H9 (cell line): ENCODE measurements at regions not wholly inside any gene's neighbourhood (a gene's known extent, or its start where the extent isn't known, plus 50 kb on each side); places are given as distances from the start of the nearest gene placed in this dataset.

Experiments used
- DNase-seq: peaks from one replicate; pipeline ENCODE4 v3.0.0-alpha.2; 2017
- H2AFZ ChIP-seq: one replicate; pipeline ENCODE4 v1.6.1; 2013; ENCODE audit warnings: mild to moderate bottlenecking, low read length, control low read depth, moderate library complexity
- H2AK5ac ChIP-seq: 2 replicates; pipeline ENCODE4 v1.6.1; 2013; ENCODE audit warnings: low read length, control low read depth, mixed read lengths; ENCODE audit not compliant: insufficient read length
- H2BK120ac ChIP-seq: one replicate; pipeline ENCODE4 v1.6.1; 2013; ENCODE audit warnings: low read depth, mild to moderate bottlenecking, low read length, control low read depth, inconsistent platforms; ENCODE audit not compliant: poor library complexity, severe bottlenecking
- H2BK12ac ChIP-seq: 2 replicates; pipeline ENCODE4 v1.6.1; 2013; ENCODE audit warnings: low read length, control low read depth, mixed read lengths, low read depth; ENCODE audit not compliant: insufficient read length
- H2BK15ac ChIP-seq: 2 replicates; pipeline ENCODE4 v1.6.1; 2013; ENCODE audit warnings: low read depth, low read length, control low read depth
- H2BK20ac ChIP-seq: one replicate; pipeline ENCODE4 v1.6.1; 2013; ENCODE audit warnings: low read depth, mild to moderate bottlenecking, low read length, control low read depth, inconsistent platforms; ENCODE audit not compliant: poor library complexity, severe bottlenecking
- H2BK5ac ChIP-seq: 2 replicates; pipeline ENCODE4 v1.6.1; 2013; ENCODE audit warnings: low read length, control low read depth, mixed read lengths; ENCODE audit not compliant: insufficient read length
- H3K14ac ChIP-seq: 2 replicates; pipeline ENCODE4 v1.6.1; 2013; ENCODE audit warnings: low read length, control low read depth; ENCODE audit not compliant: insufficient read depth
- H3K18ac ChIP-seq: 2 replicates; pipeline ENCODE4 v1.6.1; 2013; ENCODE audit warnings: low read depth, mild to moderate bottlenecking, mixed read lengths, low read length, control low read depth; ENCODE audit not compliant: insufficient read length
- H3K23ac ChIP-seq: 2 replicates; pipeline ENCODE4 v1.6.1; 2013; ENCODE audit warnings: low read length, control low read depth, mixed read lengths, low read depth; ENCODE audit not compliant: insufficient read length
- H3K23me2 ChIP-seq: 2 replicates; pipeline ENCODE4 v1.6.1; 2013; ENCODE audit warnings: low read depth, mild to moderate bottlenecking, mixed read lengths, low read length, control low read depth; ENCODE audit not compliant: insufficient read length, poor library complexity, severe bottlenecking
- H3K27ac ChIP-seq: 2 replicates; pipeline ENCODE4 v1.5.1; 2013; ENCODE audit warnings: low read length, control low read depth, mixed read lengths, low read depth; ENCODE audit not compliant: insufficient read length
- H3K27me3 ChIP-seq: 2 replicates; pipeline ENCODE4 v1.6.1; 2013; ENCODE audit warnings: low read length, control low read depth, inconsistent platforms; ENCODE audit not compliant: insufficient read depth
- H3K4ac ChIP-seq: 2 replicates; pipeline ENCODE4 v1.6.1; 2013; ENCODE audit warnings: low read depth, mild to moderate bottlenecking, control low read depth, inconsistent platforms, low read length, moderate library complexity
- H3K4me1 ChIP-seq: 2 replicates; pipeline ENCODE4 v1.6.1; 2013; ENCODE audit warnings: low read length, control low read depth, inconsistent platforms; ENCODE audit not compliant: insufficient read depth
- H3K4me2 ChIP-seq: 2 replicates; pipeline ENCODE4 v1.6.1; 2013; ENCODE audit warnings: low read length, control low read depth, mixed read lengths; ENCODE audit not compliant: insufficient read length, insufficient read depth
- H3K56ac ChIP-seq: 2 replicates; pipeline ENCODE4 v1.6.1; 2013; ENCODE audit warnings: low read depth, mild to moderate bottlenecking, mixed read lengths, low read length, control low read depth; ENCODE audit not compliant: insufficient read length
- H3K79me1 ChIP-seq: 2 replicates; pipeline ENCODE4 v1.6.1; 2013; ENCODE audit warnings: low read depth, mild to moderate bottlenecking, moderate library complexity, low read length, control low read depth, inconsistent platforms; ENCODE audit not compliant: insufficient read depth, poor library complexity, severe bottlenecking
- H3K79me2 ChIP-seq: 2 replicates; pipeline ENCODE4 v1.6.1; 2013; ENCODE audit warnings: low read length, control low read depth, inconsistent platforms; ENCODE audit not compliant: insufficient read depth
- H3K9ac ChIP-seq: 2 replicates; pipeline ENCODE4 v1.6.1; 2013; ENCODE audit warnings: low read length, control low read depth, mixed read lengths; ENCODE audit not compliant: insufficient read length; ENCODE audit errors: extremely low read depth
- H3K9me3 ChIP-seq: one replicate; pipeline ENCODE4 v1.6.1; 2013; ENCODE audit warnings: low read depth, low read length, inconsistent platforms; ENCODE audit not compliant: control insufficient read depth
- H3T11ph ChIP-seq: one replicate; pipeline ENCODE4 v1.6.1; 2013; ENCODE audit warnings: mild to moderate bottlenecking, low read length, control low read depth, inconsistent platforms
- H4K20me1 ChIP-seq: one replicate; pipeline ENCODE4 v1.6.1; 2013; ENCODE audit not compliant: control insufficient read depth, insufficient read length, insufficient read depth
- H4K5ac ChIP-seq: 2 replicates; pipeline ENCODE4 v1.6.1; 2013; ENCODE audit warnings: low read depth, mild to moderate bottlenecking, mixed read lengths, low read length, control low read depth; ENCODE audit not compliant: insufficient read length
- H4K8ac ChIP-seq: replicated peaks from 2 replicates; pipeline ENCODE4 v1.6.1; 2013; ENCODE audit warnings: low read length, control low read depth, mixed read lengths, low read depth; ENCODE audit not compliant: insufficient read length
- H4K91ac ChIP-seq: 2 replicates; pipeline ENCODE4 v1.6.1; 2013; ENCODE audit warnings: low read depth, mild to moderate bottlenecking, moderate library complexity, mixed read lengths, low read length, control low read depth; ENCODE audit not compliant: insufficient read length
- H3K27ac Mint-ChIP-seq, 3 experiments: 2 replicates in 2 of 3; 3 replicates in 1 of 3; pipeline ENCODE4 v1.8.0; 2020 to 2021; ENCODE audit warnings: mixed read lengths in 3 of 3, mild to moderate bottlenecking in 1 of 3, moderate library complexity in 1 of 3
- H3K27me3 Mint-ChIP-seq: 2 replicates; pipeline ENCODE4 v1.8.0; 2021; ENCODE audit warnings: low read depth, mild to moderate bottlenecking, moderate library complexity, mixed read lengths
- H3K36me3 Mint-ChIP-seq, 3 experiments: 2 replicates in 2 of 3; 3 replicates in 1 of 3; pipeline ENCODE4 v1.8.0; 2020 to 2021; ENCODE audit warnings: low read depth in 3 of 3, mixed read lengths in 3 of 3; ENCODE audit not compliant: insufficient read depth in 1 of 3
- H3K4me1 Mint-ChIP-seq, 2 experiments: 2 replicates each; pipeline ENCODE4 v1.8.0; 2020; ENCODE audit warnings: mixed read lengths in 2 of 2
- H3K4me3 Mint-ChIP-seq, 2 experiments: 2 replicates in 1 of 2; 3 replicates in 1 of 2; pipeline ENCODE4 v1.8.0; 2020 to 2021; ENCODE audit warnings: mild to moderate bottlenecking in 2 of 2, mixed read lengths in 2 of 2, moderate library complexity in 1 of 2
- H3K9me3 Mint-ChIP-seq, 2 experiments: 2 replicates in 1 of 2; 3 replicates in 1 of 2; pipeline ENCODE4 v1.8.0; 2020; ENCODE audit warnings: mild to moderate bottlenecking in 2 of 2, mixed read lengths in 2 of 2, moderate library complexity in 1 of 2
- CTCF ChIP-seq: fragments of 200-600 bp; sonication (generic); conservative IDR thresholded peaks from 3 replicates; pipeline ENCODE4 v1.8.0; 2021; ENCODE audit warnings: antibody characterized with exemption, mild to moderate bottlenecking
- WGBS: extraction: QIAGEN DNeasy Blood & Tissue Kit; methylation state at CpG from one replicate; pipeline ENCODE4 v1.1.7; 2013; ENCODE audit warnings: missing lambda C conversion rate, low lambda C conversion rate, mixed read lengths; ENCODE audit not compliant: insufficient read length; ENCODE audit errors: extremely low coverage; 5-methylcytosine and 5-hydroxymethylcytosine counted together

- Histone ChIP-seq H2BK12ac (no peak overlapping the region), H4K91ac (no peak overlapping the region), H3K79me2 (no peaks in the 10 kb centered on the region), H3K4me1 (no peaks in the 10 kb centered on the region), H2AK5ac (no peak overlapping the region), H3K4me2 (no peak overlapping the region), H2BK20ac (no peak overlapping the region), H2BK5ac (no peak overlapping the region), H3K9ac (no peak overlapping the region), H2AFZ (no peak overlapping the region), H4K5ac (no peak overlapping the region), H3K56ac (no peak overlapping the region), H3K27me3 (no peaks in the 10 kb centered on the region), H2BK120ac (no peak overlapping the region), H3K27ac (no peak overlapping the region), H3K4ac (no peak overlapping the region), H2BK15ac (no peak overlapping the region), H3K9me3 (no peaks in the 10 kb centered on the region), H3K18ac (no peak overlapping the region), H3K23ac (no peak overlapping the region), H3K23me2 (no peaks in the 10 kb centered on the region), H4K20me1 (no peaks in the 10 kb centered on the region), H3K79me1 (no peaks in the 10 kb centered on the region), H4K8ac (no peak overlapping the region), H3T11ph (no peak overlapping the region), H3K14ac (no peak overlapping the region)
- Mint-ChIP-seq H3K4me1 (no peaks in the 10 kb centered on the region), H3K36me3 (no peaks in the 10 kb centered on the region), H3K4me3 (no peak overlapping the region), H3K9me3 (no peaks in the 10 kb centered on the region), H3K27ac (no peak overlapping the region), H3K27me3 (no peaks in the 10 kb centered on the region)
- peak; percentile 27 for DNase-seq
- WGBS = no CpG with 5 or more reads among the region's 3 CpGs
- no peak for TF ChIP-seq CTCF
Measured at GRCh38 chr15:97446138-97446537, 514.4 kb upstream of the ARRDC4 start.
